ENCODE measurements at regions not wholly inside any gene's neighbourhood (a gene's known extent, or its start where the extent isn't known, plus 50 kb on each side); places are given as distances from the start of the nearest gene placed in this dataset.

DNA sequence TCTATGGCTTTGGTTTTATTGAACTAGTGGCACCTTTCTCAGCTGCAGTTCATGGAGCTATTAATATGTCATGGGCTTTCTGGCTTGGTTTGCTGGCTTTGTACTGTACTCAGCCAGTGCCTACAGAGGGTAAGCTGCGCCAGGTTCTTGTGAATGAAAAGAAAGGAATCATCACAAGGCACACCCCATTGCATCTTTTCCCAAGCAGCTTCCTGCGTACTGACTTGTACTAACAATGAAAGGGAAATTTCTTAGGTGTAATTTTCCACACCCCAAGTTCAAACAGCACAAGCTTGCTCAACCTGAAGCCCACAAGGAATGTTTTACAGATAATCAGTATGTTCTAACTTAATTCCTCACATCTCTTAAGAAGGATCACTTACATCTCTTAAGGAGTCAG, 78.0 kb upstream of the TNFSF18 start:
- H3K27me3 ChIP-seq = no peaks in the 10 kb centered on the region
- H3K9me3 ChIP-seq = no peaks in the 10 kb centered on the region
- DNase-seq (ENCODE audit: low spot score in 2 of 2) = no peak
- no peak overlapping the region for H3K4me3 ChIP-seq
- no peaks in the 10 kb centered on the region for H3K36me3 ChIP-seq
- no peaks in the 10 kb centered on the region for H3K4me1 ChIP-seq
- no peak overlapping the region for H3K27ac ChIP-seq
- TF ChIP-seq EP300 (IDR thresholded peaks at IDR 0.05) (no peak), POLR2A (IDR thresholded peaks at IDR 0.05) (no peak)
- TF ChIP-seq, protein P1, sequence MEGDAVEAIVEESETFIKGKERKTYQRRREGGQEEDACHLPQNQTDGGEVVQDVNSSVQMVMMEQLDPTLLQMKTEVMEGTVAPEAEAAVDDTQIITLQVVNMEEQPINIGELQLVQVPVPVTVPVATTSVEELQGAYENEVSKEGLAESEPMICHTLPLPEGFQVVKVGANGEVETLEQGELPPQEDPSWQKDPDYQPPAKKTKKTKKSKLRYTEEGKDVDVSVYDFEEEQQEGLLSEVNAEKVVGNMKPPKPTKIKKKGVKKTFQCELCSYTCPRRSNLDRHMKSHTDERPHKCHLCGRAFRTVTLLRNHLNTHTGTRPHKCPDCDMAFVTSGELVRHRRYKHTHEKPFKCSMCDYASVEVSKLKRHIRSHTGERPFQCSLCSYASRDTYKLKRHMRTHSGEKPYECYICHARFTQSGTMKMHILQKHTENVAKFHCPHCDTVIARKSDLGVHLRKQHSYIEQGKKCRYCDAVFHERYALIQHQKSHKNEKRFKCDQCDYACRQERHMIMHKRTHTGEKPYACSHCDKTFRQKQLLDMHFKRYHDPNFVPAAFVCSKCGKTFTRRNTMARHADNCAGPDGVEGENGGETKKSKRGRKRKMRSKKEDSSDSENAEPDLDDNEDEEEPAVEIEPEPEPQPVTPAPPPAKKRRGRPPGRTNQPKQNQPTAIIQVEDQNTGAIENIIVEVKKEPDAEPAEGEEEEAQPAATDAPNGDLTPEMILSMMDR (IDR thresholded peaks at IDR 0.05) = no peak
- WGBS, 2 donors = 82 to 86% methylated on average over 2 of the region's 2 CpGs

DNA sequence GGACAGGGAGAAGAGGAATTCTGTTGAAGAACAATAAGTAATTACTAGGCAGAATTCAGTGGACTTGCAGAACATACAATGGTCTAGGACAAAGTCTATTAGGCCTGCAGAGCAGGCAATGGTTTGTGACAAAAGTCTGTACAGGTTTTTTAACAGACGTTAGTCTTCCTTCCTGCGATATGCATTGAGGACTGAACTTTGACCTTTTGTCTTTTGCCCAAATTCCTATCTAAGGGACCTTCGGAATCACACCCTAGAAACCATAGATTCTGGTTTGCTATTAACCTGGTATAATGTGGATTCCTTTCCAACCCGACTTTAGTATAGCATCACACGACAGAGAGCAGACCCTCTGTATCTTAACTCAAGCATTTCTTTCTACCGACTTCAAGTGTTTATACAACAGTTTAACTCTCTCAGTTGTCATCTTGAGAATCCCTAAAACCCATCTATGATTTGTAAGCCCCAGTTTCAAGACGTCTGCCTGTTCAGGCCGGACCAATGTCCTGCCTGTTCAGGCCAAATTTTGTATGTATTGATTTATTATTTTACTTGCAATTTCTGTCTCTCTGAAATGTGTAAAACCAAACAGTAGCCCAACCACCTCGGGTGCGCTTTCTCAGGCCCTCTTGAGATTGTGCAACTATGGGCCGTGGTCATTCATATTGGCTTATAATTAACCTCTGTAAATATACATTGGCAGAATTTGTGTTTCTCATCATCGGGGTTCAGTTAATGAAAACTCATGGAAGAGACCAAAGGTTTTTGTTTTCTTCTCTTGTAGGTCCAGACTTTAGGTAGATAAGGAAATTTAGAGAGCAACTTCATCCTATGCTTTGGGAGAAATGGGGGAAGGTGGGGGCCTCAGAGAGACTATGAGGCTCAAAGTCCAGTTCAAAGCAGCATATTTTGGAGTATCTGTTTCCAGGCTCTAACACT, 76.9 kb upstream of the TNFSF18 start:
- Histone ChIP-seq H3K4me3 (no peak overlapping the region), H3K4me1 (peaks cover 0 to 10% (median 1%) of the 10 kb centered on the region in 4 donors), H3K36me3 (no peaks in the 10 kb centered on the region), H3K9me3 (no peaks in the 10 kb centered on the region), H3K27ac (no peak overlapping the region), H3K27me3 (no peaks in the 10 kb centered on the region)
- TF ChIP-seq POLR2A (IDR thresholded peaks at IDR 0.05) (no peak), EP300 (IDR thresholded peaks at IDR 0.05) (no peak)
- TF ChIP-seq, protein P1 (IDR thresholded peaks at IDR 0.05) = no peak
- WGBS, 2 donors = 85 to 86% methylated on average over 12 of the region's 12 CpGs
- DNase-seq (ENCODE audit: low spot score in 2 of 2) = no peak

DNA sequence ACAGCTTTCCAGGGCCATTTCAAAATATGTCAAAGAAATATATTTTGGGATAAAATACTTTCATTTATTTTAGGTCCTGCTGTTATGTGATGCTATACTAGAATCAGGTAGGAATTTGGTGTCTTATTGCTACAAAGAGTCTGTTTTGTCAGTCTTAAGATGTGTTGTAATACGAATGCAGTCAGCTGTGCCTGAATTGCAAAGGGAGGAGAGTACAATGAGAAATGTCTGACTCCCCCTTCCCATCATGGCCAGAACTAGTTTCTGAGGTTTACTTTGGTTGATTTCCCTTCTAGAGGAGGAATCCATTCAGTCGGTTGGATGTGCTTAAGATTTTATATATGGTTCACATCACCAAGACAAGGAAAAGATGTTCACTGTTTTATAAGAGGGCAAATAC, 75.7 kb upstream of the TNFSF18 start:
- Histone ChIP-seq H3K36me3 (no peaks in the 10 kb centered on the region), H3K4me3 (no peak overlapping the region), H3K27ac (no peak overlapping the region), H3K27me3 (no peaks in the 10 kb centered on the region), H3K4me1 (peaks cover 0 to 22% (median 4%) of the 10 kb centered on the region in 4 donors), H3K9me3 (no peaks in the 10 kb centered on the region)
- whole genome bisulfite sequencing, 2 donors = 79 to 89% methylated on average over 2 of the region's 2 CpGs
- TF ChIP-seq, protein P1 (IDR thresholded peaks at IDR 0.05) = no peak
- no peak for TF ChIP-seq POLR2A (IDR thresholded peaks at IDR 0.05)
- TF ChIP-seq EP300 (IDR thresholded peaks at IDR 0.05) = no peak
- no peak for DNase-seq (ENCODE audit: low spot score in 2 of 2)

DNA sequence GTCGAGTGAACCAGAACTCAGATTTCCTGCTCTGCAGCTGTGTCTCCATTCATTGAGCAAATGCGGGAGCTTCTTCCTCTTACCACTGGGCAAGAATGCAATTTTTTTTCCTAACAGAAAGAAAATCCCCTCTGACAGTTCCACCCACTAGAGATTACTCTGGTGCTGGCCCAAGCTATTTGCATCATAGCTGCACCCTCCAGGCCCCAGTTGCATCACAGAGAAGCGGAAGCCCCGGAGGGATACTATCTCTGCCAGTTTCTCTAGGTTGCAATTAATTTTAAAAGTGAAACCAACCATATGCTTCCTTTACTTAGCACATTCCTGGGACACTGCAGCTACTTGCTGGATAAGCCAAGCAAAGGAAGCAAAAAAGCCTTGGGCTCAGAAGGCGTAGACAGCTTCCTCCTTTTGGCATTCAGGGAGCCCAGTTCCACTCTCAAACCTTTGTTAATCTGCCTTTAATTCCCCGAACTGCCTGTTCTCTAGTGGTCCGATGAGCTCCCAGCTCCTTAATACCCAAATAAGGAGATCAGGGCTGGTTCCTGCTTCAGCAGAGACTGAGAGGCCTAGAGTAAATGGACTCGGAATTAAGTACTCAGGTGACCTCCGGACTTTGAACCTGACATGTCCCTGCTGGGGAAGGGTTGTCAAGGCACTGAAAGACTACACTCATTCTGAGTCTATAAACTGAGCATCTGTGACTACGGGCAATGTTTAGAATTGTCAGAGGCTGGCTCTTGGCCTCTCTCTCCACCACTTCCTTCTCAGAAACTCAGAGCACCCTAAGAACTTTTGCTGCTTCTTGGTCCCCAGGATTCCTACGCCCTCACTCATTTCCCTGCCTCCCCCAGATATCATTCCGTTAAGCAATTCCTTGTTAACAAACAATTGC, 72.5 kb upstream of the TNFSF18 start:
- DNase-seq (ENCODE audit: low spot score in 2 of 2) = peak; percentile 30 to 58
- Histone ChIP-seq H3K36me3 (no peaks in the 10 kb centered on the region), H3K27me3 (no peaks in the 10 kb centered on the region), H3K27ac (peak overlapping the region; percentile 9 to 85 (median 78)), H3K4me3 (peak overlapping the region; percentile 16 to 44 (median 20)), H3K9me3 (no peaks in the 10 kb centered on the region), H3K4me1 (peaks cover 0 to 22% (median 4%) of the 10 kb centered on the region in 4 donors)
- 27 to 28% methylated on average over 12 of the region's 12 CpGs for WGBS, 2 donors
- TF ChIP-seq EP300 (IDR thresholded peaks at IDR 0.05) (peak; percentile 32 to 80), POLR2A (IDR thresholded peaks at IDR 0.05) (no peak)

DNA sequence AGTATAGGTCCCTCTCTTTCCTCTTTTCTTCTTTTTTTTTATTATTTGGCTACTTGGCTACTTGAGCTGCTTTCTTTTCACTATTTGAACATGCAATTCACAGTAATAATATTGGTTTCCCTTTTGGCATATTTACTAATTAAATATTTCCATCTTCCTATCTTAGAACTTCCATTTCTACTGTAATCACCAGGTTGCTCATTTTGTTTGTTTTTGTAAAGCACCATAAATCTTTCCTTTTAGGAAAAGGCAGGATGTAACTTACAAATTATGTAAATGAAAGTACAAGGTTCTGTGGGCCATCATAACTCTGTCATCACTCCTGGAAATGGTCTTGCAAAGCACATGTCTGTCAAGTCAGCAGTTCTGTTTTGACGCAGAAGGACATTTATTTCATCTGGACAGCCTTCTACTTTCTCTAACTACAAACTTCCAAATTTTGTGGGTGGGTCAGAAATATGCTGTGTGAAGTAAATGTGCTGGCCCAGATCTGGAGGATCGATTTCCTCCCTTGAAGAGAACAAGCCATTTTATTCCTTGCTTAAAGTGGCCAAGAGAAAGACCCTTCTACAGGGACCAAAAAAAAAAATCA, 71.7 kb upstream of the TNFSF18 start:
- H3K27me3 ChIP-seq = no peaks in the 10 kb centered on the region
- no peaks in the 10 kb centered on the region for H3K36me3 ChIP-seq
- DNase-seq (ENCODE audit: low spot score in 2 of 2) = no peak
- WGBS, 2 donors = 13 to 36% methylated on average over 2 of the region's 2 CpGs
- H3K27ac ChIP-seq = peak overlapping the region in 3 of 4 donors; percentile 33 to 85 (median 72)
- H3K4me1 ChIP-seq = peaks cover 0 to 22% (median 4%) of the 10 kb centered on the region in 4 donors
- no peaks in the 10 kb centered on the region for H3K9me3 ChIP-seq
- H3K4me3 ChIP-seq = peak overlapping the region in 3 of 4 donors; percentile 19 to 44 (median 22)
- TF ChIP-seq, protein P1 (IDR thresholded peaks at IDR 0.05) = no peak
- no peak for TF ChIP-seq EP300 (IDR thresholded peaks at IDR 0.05)
- TF ChIP-seq POLR2A (IDR thresholded peaks at IDR 0.05) = no peak
